HG02938 (cell line): ENCODE measurements at regions not wholly inside any gene's neighbourhood (a gene's known extent, or its start where the extent isn't known, plus 50 kb on each side); places are given as distances from the start of the nearest gene placed in this dataset.

Experiments
- ATAC-seq: cut with Tn5 transposase; IDR thresholded peaks from one replicate; pipeline ENCODE4 v1.9.1; 2021; ENCODE audit warnings: mild to moderate bottlenecking, moderate library complexity; ENCODE audit not compliant: unreplicated experiment

- ATAC-seq: no peak
Measured at GRCh38 chrX:810186-810585, 179.6 kb downstream of the SHOX start.

- no peak for ATAC-seq
Measured at GRCh38 chrX:809081-809480, 178.5 kb downstream of the SHOX start.

- no peak for ATAC-seq
Measured at GRCh38 chrX:806586-806985, 176.0 kb downstream of the SHOX start.

GRCh38 chrX:805988-806387 is 175.4 kb downstream of the SHOX start:
- ATAC-seq: no peak

- ATAC-seq: no peak
Measured at GRCh38 chrX:805103-805670, 174.6 kb downstream of the SHOX start.

GRCh38 chrX:802846-803245 is 172.3 kb downstream of the SHOX start:
- no peak for ATAC-seq

GRCh38 chrX:799808-800207 is 169.2 kb downstream of the SHOX start:
- ATAC-seq: no peak

- no peak for ATAC-seq
Measured at GRCh38 chrX:794311-794710, 163.7 kb downstream of the SHOX start.

GRCh38 chrX:793216-793770 is 162.7 kb downstream of the SHOX start:
- no peak for ATAC-seq

- ATAC-seq: no peak
Measured at GRCh38 chrX:791479-792034, 161.0 kb downstream of the SHOX start.

GRCh38 chrX:790783-791360 is 160.3 kb downstream of the SHOX start:
- no peak for ATAC-seq

- ATAC-seq: no peak
Measured at GRCh38 chrX:790041-790506, 159.5 kb downstream of the SHOX start.

- ATAC-seq: no peak
Measured at GRCh38 chrX:789096-789495, 158.5 kb downstream of the SHOX start.

- no peak for ATAC-seq
Measured at GRCh38 chrX:786441-786881, 155.9 kb downstream of the SHOX start.

- no peak for ATAC-seq
Measured at GRCh38 chrX:784829-785228, 154.2 kb downstream of the SHOX start.

- ATAC-seq: no peak
Measured at GRCh38 chrX:781224-782204, 150.9 kb downstream of the SHOX start.

GRCh38 chrX:776529-777230 is 146.1 kb downstream of the SHOX start:
- no peak for ATAC-seq

- no peak for ATAC-seq
Measured at GRCh38 chrX:776061-776460, 145.5 kb downstream of the SHOX start.

- ATAC-seq: no peak
Measured at GRCh38 chrX:774536-774935, 143.9 kb downstream of the SHOX start.

GRCh38 chrX:773292-774025 is 142.9 kb downstream of the SHOX start:
- no peak for ATAC-seq
